Pulmonary artery endothelial cell (primary cell): ENCODE measurements at regions not wholly inside any gene's neighbourhood (a gene's known extent, or its start where the extent isn't known, plus 50 kb on each side); places are given as distances from the start of the nearest gene placed in this dataset.
"Not testable (repeated sequence)": the region's sequence is repeated elsewhere in the genome, so short reads cannot be mapped to it uniquely, and the experiment has no call there.

Experiments used
- DNase-seq: peaks from one replicate; pipeline ENCODE4 v3.0.0-alpha.2; 2011; ENCODE audit warnings: low read depth, low spot score

DNA sequence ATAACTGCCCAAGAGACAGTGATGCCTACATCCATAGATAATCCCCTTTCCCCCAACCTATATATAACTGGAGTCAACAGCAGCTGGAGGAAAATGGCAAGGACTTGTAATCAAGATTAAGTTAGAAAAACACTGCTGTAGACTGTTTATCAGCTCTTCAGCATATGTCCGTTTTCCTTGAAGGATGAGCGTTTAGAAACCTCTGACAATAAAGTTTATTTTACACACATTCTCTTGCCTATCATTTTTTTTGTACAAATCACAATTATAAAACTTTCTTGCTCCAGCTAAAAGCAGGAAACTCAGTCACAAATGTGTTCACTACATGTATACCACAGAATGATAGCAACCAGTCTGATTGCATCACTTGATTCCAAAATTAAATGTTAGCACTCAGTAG, 50.8 kb downstream of the PPIAL4G start:
- DNase-seq, result not testable (repeated sequence)

- DNase-seq, result not testable (repeated sequence)
Measured at GRCh38 chr1:148429856-148430255, 53.2 kb downstream of the PPIAL4G start.

DNA sequence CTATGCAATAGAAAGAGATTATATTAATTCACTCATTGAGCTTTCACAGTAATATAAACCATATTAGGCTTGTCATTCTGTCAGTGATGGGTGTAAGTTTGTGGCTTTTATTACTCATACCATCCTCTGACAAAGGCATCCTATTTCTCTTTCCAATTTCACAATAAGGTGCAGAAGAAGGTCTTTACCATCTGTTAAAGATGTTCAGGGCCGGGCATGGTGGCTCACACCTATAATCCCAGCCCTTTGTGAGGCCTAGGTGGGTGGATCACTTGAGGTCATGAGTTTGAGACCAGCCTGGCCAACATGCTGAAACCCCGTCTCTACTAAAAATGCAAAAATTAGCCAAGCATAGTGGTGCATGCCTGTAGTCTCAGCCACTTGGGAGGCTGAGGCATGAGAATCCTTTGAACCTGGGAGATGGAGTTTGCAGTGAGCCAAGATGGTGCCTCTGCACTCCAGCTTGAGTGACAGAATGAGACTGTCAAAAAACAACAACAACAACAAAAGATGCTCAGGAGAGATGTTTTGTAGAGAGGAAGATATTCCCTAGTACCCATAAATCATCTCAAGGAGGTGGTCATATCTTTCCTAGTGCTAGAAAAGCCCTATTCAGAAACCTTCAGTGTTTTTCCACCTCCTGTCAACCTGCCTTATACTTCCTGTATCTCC, 56.0 kb downstream of the PPIAL4G start:
- DNase-seq, result not testable (repeated sequence)

DNA sequence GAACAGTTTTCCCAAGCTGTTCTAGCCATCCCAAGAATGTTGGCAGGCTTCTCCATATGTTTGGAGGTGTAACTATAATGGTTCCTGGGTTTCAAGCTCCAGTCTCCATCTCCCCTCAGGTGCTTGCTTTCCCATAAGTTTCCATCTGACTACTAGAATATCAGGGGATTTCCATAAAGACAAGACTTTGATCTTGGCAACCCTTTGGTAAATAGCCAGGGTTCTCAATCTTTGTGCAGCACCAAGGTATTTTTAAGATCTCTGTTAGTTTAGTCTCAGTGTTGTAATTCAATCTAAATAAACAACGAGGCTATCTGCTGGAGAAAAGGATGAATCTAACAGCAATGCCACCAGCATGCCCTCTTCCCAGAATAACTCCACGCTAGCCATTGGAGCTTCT, 56.7 kb downstream of the PPIAL4G start:
- not testable (repeated sequence) for DNase-seq

DNA sequence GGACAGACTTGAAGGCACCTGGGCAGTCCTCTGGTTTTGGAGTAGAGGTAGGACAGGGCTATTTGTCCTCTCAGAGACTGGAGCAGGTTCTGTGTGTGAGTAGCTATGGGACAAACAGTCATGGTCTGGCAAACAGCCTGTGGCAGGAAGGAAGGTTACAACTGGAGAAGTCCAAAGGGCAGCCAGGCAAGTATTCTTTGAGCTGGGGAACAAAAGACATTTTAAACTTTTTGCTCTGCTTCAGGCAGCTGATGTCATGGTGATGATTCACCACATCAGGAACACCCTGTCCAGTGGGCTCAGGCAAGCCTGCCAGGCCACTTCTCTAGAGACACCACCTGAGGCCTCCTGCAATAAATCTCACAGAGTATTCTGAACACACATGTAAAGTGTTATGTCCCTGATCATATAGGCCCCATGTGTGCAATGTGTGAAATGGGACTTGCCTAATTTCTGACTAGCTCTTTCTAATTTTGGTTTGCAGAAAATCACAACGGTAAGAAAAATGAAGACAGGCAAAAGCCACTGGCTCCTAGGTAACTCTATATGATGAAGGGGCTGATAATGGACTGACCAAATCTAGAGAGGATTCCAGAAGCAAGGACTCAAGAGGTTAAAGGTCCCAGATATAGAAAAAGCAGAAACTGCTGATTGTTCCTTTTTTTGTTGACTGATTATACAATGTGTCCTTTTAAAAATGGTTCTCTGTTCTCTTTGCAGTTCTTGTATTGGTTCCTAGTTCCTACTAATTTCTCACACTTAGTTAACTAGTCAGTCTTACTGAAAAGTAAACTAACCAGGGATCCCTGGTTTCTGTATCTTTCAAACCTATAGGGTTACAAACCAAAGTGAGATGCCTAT, 58.7 kb downstream of the PPIAL4G start:
- DNase-seq, result peak; percentile 27

GRCh38 chr1:148422921-148423320, 60.2 kb downstream of the PPIAL4G start:
- not testable (repeated sequence) for DNase-seq

GRCh38 chr1:148417241-148417640, 65.9 kb downstream of the PPIAL4G start:
- DNase-seq, result not testable (repeated sequence)

GRCh38 chr1:148413385-148413784, 69.7 kb downstream of the PPIAL4G start:
- not testable (repeated sequence) for DNase-seq

GRCh38 chr1:148404786-148405568, 78.1 kb downstream of the PPIAL4G start:
- not testable (repeated sequence) for DNase-seq

DNA sequence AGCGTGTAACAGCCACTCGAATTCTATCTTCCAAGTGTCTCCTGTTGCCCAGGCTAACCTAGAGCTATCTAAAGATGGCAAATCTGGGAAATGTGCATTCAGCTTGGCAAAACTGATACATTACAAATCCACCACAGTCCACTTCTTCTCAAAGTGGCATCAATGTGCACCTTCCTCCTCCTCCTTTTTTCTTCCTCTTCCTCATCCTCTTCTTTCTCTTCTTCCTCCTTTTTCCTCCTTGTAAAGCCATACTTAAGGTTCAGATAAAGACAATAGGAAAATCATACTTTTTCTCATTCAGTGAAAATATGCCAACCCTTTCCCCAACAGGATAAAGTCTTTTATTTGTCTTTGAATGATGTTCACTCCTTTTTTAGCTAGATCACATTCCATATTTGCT, 79.2 kb downstream of the PPIAL4G start:
- not testable (repeated sequence) for DNase-seq

GRCh38 chr1:148403085-148403456, 80.0 kb downstream of the PPIAL4G start:
- not testable (repeated sequence) for DNase-seq

GRCh38 chr1:148402152-148403084, 80.7 kb downstream of the PPIAL4G start:
- not testable (repeated sequence) for DNase-seq

DNA sequence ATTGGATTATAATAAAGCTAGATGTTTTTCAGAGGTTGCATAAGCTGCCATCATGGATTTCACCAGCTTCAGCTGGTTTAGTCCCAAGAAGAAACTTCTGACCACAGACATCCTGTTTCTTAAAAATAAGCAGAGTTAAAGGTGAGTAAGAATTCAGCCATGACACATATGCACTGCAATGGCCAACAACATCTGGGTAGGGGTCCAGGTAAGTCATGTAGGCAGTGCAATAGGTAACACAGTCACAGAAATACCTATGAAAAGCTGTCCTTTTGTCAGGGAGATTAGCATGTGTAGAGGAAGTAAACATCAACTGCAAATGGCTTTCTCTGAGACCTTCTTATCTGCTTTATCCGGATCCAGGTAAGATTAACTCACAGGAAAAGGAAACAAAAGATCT, 85.6 kb downstream of the PPIAL4G start:
- not testable (repeated sequence) for DNase-seq

- DNase-seq, result not testable (repeated sequence)
Measured at GRCh38 chr1:148392505-148392904, 90.6 kb downstream of the PPIAL4G start.

- DNase-seq, result not testable (repeated sequence)
Measured at GRCh38 chr1:148391323-148391722, 91.8 kb downstream of the PPIAL4G start.

DNA sequence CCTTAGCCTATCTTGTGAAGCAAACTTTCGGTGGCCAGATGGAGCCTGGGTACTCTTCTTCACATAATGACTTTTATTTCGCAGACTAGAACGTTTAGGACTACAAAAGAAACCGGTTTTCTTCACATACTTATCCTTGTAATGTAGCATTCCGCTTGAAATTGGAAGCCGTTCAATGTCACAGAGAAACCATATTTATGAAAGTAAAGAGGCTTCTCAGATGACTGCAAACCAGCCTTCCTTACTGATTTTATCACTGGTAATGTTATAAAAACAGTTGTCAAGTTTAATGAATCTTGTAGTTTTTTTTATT, 94.1 kb downstream of the PPIAL4G start:
- DNase-seq, result no peak

GRCh38 chr1:148388260-148389026, 94.7 kb downstream of the PPIAL4G start:
- peak; percentile 51 for DNase-seq

- DNase-seq, result not testable (repeated sequence)
Measured at GRCh38 chr1:148387949-148388259, 95.2 kb downstream of the PPIAL4G start.

DNA sequence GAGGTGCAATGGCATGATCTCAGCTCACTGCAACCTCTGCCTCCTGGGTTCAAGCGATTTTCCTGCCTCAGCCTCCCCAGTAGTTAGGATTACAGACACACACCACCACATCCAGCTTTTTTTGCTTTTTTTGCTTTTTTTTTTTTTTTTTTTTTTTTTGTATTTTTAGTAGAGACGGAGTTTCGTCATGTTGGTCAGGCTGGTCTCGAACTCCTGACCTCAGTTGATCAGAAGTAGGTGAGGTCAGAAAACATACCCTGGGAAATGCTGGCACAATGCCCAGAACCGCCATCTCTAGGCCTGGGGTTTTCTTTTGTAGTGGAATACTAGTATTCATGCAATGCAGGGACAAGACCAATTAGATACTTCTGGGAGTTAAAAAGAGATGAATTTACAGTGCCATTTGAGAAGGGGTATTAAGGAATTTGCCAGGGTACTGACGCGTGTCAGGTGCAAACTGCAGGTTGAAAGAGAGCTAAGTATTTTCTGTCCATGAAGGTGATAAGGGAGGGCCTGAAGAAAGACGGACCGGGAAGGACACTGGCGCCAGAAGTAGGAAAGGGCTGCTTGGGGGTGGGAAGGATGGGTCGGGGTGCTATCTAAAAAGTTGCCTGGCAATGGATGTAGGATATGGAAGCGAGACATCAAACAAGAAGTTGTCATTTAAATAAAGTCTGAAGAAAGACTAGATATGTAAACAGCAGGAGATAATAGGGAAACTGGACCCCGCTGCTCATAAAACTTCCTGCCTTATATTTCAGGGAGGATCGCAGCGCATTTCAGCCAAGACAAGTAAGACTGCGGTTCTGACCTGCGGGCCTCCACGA, 95.8 kb downstream of the PPIAL4G start:
- not testable (repeated sequence) for DNase-seq
